ENCODE measurements at regions not wholly inside any gene's neighbourhood (a gene's known extent, or its start where the extent isn't known, plus 50 kb on each side); places are given as distances from the start of the nearest gene placed in this dataset.

GRCh38 chr15:62270216-62270921, 105.3 kb upstream of the C2CD4B start:
- no TSS peak for BruUV-seq (replicated peaks)
- CTCF ChIA-PET = no interaction called here
- H3K27me3 Mint-ChIP-seq (ENCODE audit: unreplicated experiment) = no peaks in the 10 kb centered on the region
- H3K4me1 Mint-ChIP-seq (ENCODE audit: low read depth, unreplicated experiment) = no peaks in the 10 kb centered on the region
- H3K36me3 Mint-ChIP-seq (ENCODE audit: insufficient read depth, unreplicated experiment) = no peaks in the 10 kb centered on the region
- no peak overlapping the region for H3K27ac Mint-ChIP-seq (ENCODE audit: unreplicated experiment)
- H3K9me3 Mint-ChIP-seq (ENCODE audit: low read depth, unreplicated experiment) = peaks cover 5% of the 10 kb centered on the region
- intact Hi-C loops (cut with micrococcal nuclease; ENCODE audit: unreplicated experiment) = no loop called here
- TF ChIP-seq CTCF (IDR thresholded peaks at IDR 0.05; ENCODE audit: unreplicated experiment) = no peak
- no peak for DNase-seq
- H3K4me3 Mint-ChIP-seq (ENCODE audit: low read depth, unreplicated experiment) = no peak overlapping the region

GRCh38 chr15:62272290-62272689, 107.2 kb upstream of the C2CD4B start:
- no peaks in the 10 kb centered on the region for H3K4me1 Mint-ChIP-seq (ENCODE audit: low read depth, unreplicated experiment)
- CTCF ChIA-PET = no interaction called here
- H3K27me3 Mint-ChIP-seq (ENCODE audit: unreplicated experiment) = no peaks in the 10 kb centered on the region
- no peak overlapping the region for H3K27ac Mint-ChIP-seq (ENCODE audit: unreplicated experiment)
- DNase-seq = no peak
- no peaks in the 10 kb centered on the region for H3K36me3 Mint-ChIP-seq (ENCODE audit: insufficient read depth, unreplicated experiment)
- intact Hi-C loops (cut with micrococcal nuclease; ENCODE audit: unreplicated experiment) = no loop called here
- TF ChIP-seq CTCF (IDR thresholded peaks at IDR 0.05; ENCODE audit: unreplicated experiment) = no peak
- H3K9me3 Mint-ChIP-seq (ENCODE audit: low read depth, unreplicated experiment) = peaks cover 5% of the 10 kb centered on the region
- BruUV-seq (replicated peaks) = no TSS peak
- no peak overlapping the region for H3K4me3 Mint-ChIP-seq (ENCODE audit: low read depth, unreplicated experiment)

DNA sequence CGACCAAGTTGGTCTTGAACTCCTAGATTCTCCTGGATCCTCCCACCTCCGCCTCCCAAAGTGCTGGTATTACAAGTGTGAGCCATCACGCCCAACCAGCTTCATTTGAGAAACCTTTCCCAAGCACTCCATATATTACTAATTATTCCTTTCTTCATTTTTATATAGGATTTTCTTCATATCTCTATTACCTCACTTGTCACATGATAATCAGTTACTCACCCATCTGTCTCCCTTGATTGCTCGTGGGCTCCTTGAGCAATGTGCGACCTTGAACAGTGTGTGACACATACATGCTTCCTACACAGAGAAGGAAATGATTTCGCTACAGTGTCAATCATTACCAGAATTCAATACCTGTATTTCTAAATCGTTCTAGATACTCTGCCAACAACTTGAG, 110.7 kb upstream of the C2CD4B start:
- H3K27me3 Mint-ChIP-seq (ENCODE audit: unreplicated experiment) = no peaks in the 10 kb centered on the region
- no peaks in the 10 kb centered on the region for H3K4me1 Mint-ChIP-seq (ENCODE audit: low read depth, unreplicated experiment)
- no peak for TF ChIP-seq CTCF (IDR thresholded peaks at IDR 0.05; ENCODE audit: unreplicated experiment)
- no TSS peak for BruUV-seq (replicated peaks)
- no peak overlapping the region for H3K4me3 Mint-ChIP-seq (ENCODE audit: low read depth, unreplicated experiment)
- intact Hi-C loops (cut with micrococcal nuclease; ENCODE audit: unreplicated experiment) = no loop called here
- peak; percentile 20 for DNase-seq
- no peaks in the 10 kb centered on the region for H3K36me3 Mint-ChIP-seq (ENCODE audit: insufficient read depth, unreplicated experiment)
- no peaks in the 10 kb centered on the region for H3K9me3 Mint-ChIP-seq (ENCODE audit: low read depth, unreplicated experiment)
- CTCF ChIA-PET = no interaction called here
- peak overlapping the region; percentile 59 for H3K27ac Mint-ChIP-seq (ENCODE audit: unreplicated experiment)

DNA sequence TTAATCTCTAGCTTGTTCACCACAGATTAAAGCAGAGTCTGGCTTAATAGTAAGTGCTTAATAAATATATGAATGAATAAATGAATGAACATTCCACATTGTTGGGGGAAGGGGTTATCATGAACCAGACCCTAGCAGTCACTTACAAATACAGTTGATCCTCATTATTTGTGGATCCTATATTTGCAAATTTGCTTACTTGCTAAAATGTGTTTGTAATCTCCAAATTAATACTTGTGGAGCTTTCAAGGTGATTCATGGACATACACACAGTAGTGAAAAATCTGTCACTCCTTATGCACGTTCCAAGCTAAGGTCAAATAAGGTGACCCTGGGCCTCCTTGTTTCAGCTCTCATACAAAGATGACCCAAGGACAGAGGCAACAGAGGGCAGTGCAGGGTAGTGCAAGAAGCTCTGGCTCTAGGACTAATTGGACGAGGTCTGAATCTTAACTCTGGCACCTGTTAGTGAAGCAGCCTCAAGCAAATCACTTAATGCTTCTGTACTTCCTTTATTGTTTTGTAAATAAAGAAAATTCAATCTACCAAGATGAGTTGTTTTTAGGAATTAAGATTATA, 112.8 kb upstream of the C2CD4B start:
- CTCF ChIA-PET = no interaction called here

More for the DNA sequence above, 112.8 kb upstream of the C2CD4B start:
- no peak for TF ChIP-seq CTCF (IDR thresholded peaks at IDR 0.05; ENCODE audit: unreplicated experiment)
- intact Hi-C loops (cut with micrococcal nuclease; ENCODE audit: unreplicated experiment) = no loop called here
- no TSS peak for BruUV-seq (replicated peaks)
- DNase-seq = no peak
- Mint-ChIP-seq H3K36me3 (ENCODE audit: insufficient read depth, unreplicated experiment) (no peaks in the 10 kb centered on the region), H3K27ac (ENCODE audit: unreplicated experiment) (no peak overlapping the region), H3K4me3 (ENCODE audit: low read depth, unreplicated experiment) (no peak overlapping the region), H3K9me3 (ENCODE audit: low read depth, unreplicated experiment) (no peaks in the 10 kb centered on the region), H3K27me3 (ENCODE audit: unreplicated experiment) (no peaks in the 10 kb centered on the region), H3K4me1 (ENCODE audit: low read depth, unreplicated experiment) (no peaks in the 10 kb centered on the region)

Data from Calu3 (cell line).